Activated gamma-delta T cell (primary cell): ENCODE measurements at regions not wholly inside any gene's neighbourhood (a gene's known extent, or its start where the extent isn't known, plus 50 kb on each side); places are given as distances from the start of the nearest gene placed in this dataset.
"Not testable (repeated sequence)": the region's sequence is repeated elsewhere in the genome, so short reads cannot be mapped to it uniquely, and the experiment has no call there.

Experiments
- DNase-seq: peaks from one replicate; lab custom pipeline; 2025; lab: John Stamatoyannopoulos, UW

- DNase-seq, result no peak
Measured at GRCh38 chr18:997499-997898, 92.8 kb downstream of the ADCYAP1 start.

DNA sequence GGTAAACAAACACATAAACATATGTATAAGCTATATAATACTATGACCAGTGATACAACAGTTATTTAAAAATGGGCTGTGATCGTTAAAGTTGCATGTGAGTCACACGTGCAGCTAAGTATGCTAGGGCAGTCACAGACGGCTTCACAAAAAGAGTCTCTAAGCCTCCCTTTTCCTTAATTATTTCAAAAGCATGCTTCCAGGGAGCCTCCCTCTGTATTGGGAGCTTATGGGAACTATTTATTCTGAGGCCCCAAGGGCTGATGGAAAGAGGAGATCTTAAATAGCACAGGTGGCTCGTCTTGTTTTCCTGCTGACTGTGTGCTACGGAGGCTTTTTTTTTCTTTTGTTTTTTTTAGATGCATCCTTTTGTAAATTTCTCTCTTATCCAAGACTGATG is 94.3 kb downstream of the ADCYAP1 start:
- DNase-seq, result no peak

GRCh38 chr18:1002653-1003178 is 98.0 kb downstream of the ADCYAP1 start:
- DNase-seq, result no peak

DNA sequence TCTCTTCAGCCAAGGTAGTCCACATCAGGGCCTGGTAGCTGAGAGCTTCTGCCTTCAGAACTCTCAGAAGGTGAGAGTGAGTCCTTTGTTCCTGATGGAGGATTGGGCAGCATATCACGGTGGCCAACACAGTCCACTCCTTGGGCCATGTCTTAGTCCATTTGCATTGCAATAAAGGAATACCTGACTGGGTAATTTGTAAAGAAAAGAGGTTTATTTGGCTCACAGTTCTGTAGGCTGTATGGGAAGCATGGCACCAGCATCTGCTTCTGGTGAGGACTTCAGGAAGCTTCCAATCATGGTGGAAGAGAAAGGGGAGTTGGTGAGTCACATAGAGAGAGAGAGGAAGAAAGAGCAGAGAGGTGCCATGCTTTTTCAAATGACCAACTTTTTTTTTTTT is 98.8 kb downstream of the ADCYAP1 start:
- DNase-seq, result no peak

- no peak for DNase-seq
Measured at GRCh38 chr18:1006304-1006703, 101.6 kb downstream of the ADCYAP1 start.

- DNase-seq, result no peak
Measured at GRCh38 chr18:1006965-1007364, 102.3 kb downstream of the ADCYAP1 start.

- no peak for DNase-seq
Measured at GRCh38 chr18:1011349-1011748, 106.7 kb downstream of the ADCYAP1 start.

DNA sequence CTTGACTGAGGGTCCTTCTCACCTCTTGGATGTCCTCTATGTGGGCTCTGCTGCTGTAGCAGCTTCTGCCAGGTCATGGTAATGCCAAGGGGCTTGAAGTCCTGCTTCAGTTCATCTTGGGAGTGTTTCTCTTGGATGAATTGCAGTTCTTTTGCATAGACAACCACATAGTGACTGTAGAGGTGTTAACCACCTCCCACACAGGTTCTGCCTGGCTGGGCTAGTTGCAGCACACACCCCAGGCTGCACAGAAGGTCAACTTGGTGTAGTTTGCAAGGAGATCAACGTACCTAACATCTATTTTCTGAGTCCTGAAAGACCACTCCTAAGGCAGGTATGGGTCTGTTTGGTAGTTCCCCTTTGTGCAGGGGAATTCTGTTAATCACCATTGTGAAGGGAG is 108.1 kb downstream of the ADCYAP1 start:
- DNase-seq, result no peak

GRCh38 chr18:1013951-1014350 is 109.3 kb downstream of the ADCYAP1 start:
- DNase-seq, result no peak

DNA sequence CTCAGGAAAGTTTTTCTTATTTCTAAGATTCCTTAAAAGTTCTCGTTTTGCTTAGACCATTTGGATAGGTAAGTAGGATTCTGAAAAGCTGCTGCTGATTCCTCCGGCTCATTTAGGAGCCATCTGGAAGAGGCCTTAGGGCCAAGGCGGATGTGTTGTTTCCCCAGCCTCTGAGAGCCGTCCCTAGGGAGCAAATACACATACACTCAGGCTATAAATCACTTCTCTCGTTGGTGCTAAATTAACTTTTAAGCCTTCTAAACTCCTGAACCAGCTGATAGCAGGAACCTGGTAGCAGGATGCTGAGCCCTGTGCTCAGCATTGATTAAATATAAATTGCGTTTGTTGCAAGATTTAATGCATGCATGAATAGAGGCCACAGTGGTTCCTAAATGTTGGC is 109.8 kb downstream of the ADCYAP1 start:
- DNase-seq, result no peak

- DNase-seq, result no peak
Measured at GRCh38 chr18:1014951-1015624, 110.4 kb downstream of the ADCYAP1 start.

- DNase-seq, result no peak
Measured at GRCh38 chr18:1015777-1016176, 111.1 kb downstream of the ADCYAP1 start.

- no peak for DNase-seq
Measured at GRCh38 chr18:1017227-1018058, 112.8 kb downstream of the ADCYAP1 start.

GRCh38 chr18:1018181-1018681 is 113.6 kb downstream of the ADCYAP1 start:
- no peak for DNase-seq

GRCh38 chr18:1019191-1019590 is 114.5 kb downstream of the ADCYAP1 start:
- no peak for DNase-seq

DNA sequence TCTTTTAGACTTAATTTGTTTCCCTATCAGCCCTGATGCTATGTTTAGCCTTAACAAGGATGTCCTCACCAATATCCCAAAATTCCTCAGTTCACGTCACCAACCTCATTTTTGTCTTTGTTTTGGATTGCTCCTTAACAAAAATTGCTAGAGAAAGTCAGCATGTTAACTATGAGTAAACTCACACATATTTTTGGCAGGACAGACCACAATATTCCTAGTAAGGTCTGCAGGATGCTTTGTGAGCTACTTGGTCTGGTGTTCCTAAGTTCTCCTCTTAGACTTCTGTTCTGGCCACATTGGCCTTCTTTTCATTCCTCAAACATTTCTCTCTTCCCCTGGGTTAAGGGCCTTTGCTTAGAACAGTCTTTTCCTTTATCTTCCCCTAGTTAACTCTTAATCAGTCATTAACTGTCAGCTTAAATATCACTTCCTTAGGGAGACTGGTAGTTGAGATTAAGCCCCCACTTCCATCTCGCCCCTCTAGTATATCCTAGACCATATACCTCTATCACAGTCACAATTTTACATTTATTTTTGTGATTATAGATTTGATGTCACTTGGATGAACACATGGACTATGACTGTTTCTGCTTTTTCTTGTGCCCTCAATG is 116.2 kb downstream of the ADCYAP1 start:
- DNase-seq, result no peak

DNA sequence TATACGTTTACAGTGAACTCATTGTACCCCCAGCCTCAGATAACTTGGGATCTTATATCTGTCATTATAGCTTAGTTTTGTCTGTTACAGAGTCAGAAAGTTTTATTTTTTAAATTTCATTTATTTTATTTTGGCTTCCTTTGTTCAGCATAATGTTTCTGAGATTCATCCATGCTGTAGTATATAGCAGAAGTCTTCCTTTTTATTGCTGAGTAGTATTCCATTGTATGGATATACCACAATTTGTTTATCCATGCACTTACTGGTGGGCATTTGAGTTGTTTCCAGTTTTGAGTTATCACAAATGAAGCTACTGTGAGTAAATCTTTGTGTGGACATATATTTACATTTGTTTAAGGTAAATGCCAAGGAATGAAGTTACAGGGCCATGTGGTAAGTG is 122.3 kb downstream of the ADCYAP1 start:
- DNase-seq, result no peak

GRCh38 chr18:1033092-1033491 is 128.4 kb downstream of the ADCYAP1 start:
- DNase-seq, result not testable (repeated sequence)

- DNase-seq, result no peak
Measured at GRCh38 chr18:1034971-1035370, 130.3 kb downstream of the ADCYAP1 start.

DNA sequence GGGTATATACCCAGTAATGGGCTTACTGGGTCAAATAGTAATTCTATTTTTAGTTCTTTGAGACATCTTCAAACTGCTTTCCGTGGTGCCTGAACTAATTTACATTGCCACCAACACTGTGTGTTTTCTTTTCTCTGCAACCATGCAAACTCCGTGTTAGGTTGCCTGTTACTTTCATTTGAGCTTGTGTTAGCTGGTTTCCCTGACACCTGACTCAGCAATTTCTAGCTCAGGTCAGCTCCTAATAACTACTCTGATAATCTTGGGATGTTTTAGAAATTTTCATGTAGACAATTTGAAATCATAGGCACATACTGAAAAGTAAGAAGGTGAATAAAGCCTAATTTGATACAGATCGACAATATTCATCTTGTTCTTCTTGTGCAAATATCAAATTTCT is 132.3 kb downstream of the ADCYAP1 start:
- no peak for DNase-seq

- no peak for DNase-seq
Measured at GRCh38 chr18:1037776-1038175, 133.1 kb downstream of the ADCYAP1 start.

- no peak for DNase-seq
Measured at GRCh38 chr18:1039421-1039820, 134.8 kb downstream of the ADCYAP1 start.

- not testable (repeated sequence) for DNase-seq
Measured at GRCh38 chr18:1043039-1043438, 138.4 kb downstream of the ADCYAP1 start.
